ENCODE measurements at regions not wholly inside any gene's neighbourhood (a gene's known extent, or its start where the extent isn't known, plus 50 kb on each side); places are given as distances from the start of the nearest gene placed in this dataset.

GRCh38 chr4:180635281-180635680 is 1607.9 kb upstream of the TENM3 start:
- no peaks in the 10 kb centered on the region for H3K9me3 Mint-ChIP-seq (ENCODE audit: unreplicated experiment)
- no peak for TF ChIP-seq CTCF (IDR thresholded peaks at IDR 0.05; ENCODE audit: unreplicated experiment)
- no peak overlapping the region for H3K27ac Mint-ChIP-seq (ENCODE audit: low read depth, unreplicated experiment)
- peak; percentile 34 for DNase-seq (ENCODE audit: unreplicated experiment)
- H3K27me3 Mint-ChIP-seq (ENCODE audit: insufficient read depth, unreplicated experiment) = no peaks in the 10 kb centered on the region
- ChIA-PET POLR2A (no interaction called here), CTCF (interaction anchor here (1.0 kb wide), 1 partner anchor 29 kb away, joined by 4 read pairs; no protein-coding TSS in a partner anchor)
- no peak overlapping the region for H3K4me3 Mint-ChIP-seq (ENCODE audit: unreplicated experiment)
- peaks cover 5% of the 10 kb centered on the region for H3K4me1 Mint-ChIP-seq (ENCODE audit: insufficient read depth, unreplicated experiment)
- intact Hi-C loops (cut with micrococcal nuclease) = no loop called here
- BruUV-seq (replicated peaks) = no TSS peak
- H3K36me3 Mint-ChIP-seq (ENCODE audit: insufficient read depth, unreplicated experiment) = no peaks in the 10 kb centered on the region

GRCh38 chr4:180636696-180637404 is 1606.4 kb upstream of the TENM3 start:
- CTCF ChIA-PET = interaction anchor here (0.6 to 1.4 kb wide), 3 partner anchors 27 to 306 kb away, joined by 4 to 5 read pairs (median 4); no protein-coding TSS in a partner anchor
- peaks cover 5% of the 10 kb centered on the region for H3K4me1 Mint-ChIP-seq (ENCODE audit: insufficient read depth, unreplicated experiment)
- POLR2A ChIA-PET = no interaction called here
- H3K36me3 Mint-ChIP-seq (ENCODE audit: insufficient read depth, unreplicated experiment) = no peaks in the 10 kb centered on the region
- intact Hi-C loops (cut with micrococcal nuclease) = no loop called here
- no TSS peak for BruUV-seq (replicated peaks)
- no peak for TF ChIP-seq CTCF (IDR thresholded peaks at IDR 0.05; ENCODE audit: unreplicated experiment)
- peak; percentile 30 for DNase-seq (ENCODE audit: unreplicated experiment)
- H3K4me3 Mint-ChIP-seq (ENCODE audit: unreplicated experiment) = no peak overlapping the region
- no peak overlapping the region for H3K27ac Mint-ChIP-seq (ENCODE audit: low read depth, unreplicated experiment)
- H3K9me3 Mint-ChIP-seq (ENCODE audit: unreplicated experiment) = no peaks in the 10 kb centered on the region
- H3K27me3 Mint-ChIP-seq (ENCODE audit: insufficient read depth, unreplicated experiment) = no peaks in the 10 kb centered on the region

GRCh38 chr4:180637616-180638015 is 1605.6 kb upstream of the TENM3 start:
- intact Hi-C loops (cut with micrococcal nuclease) = no loop called here
- DNase-seq (ENCODE audit: unreplicated experiment) = no peak
- Mint-ChIP-seq H3K36me3 (ENCODE audit: insufficient read depth, unreplicated experiment) (no peaks in the 10 kb centered on the region), H3K9me3 (ENCODE audit: unreplicated experiment) (no peaks in the 10 kb centered on the region), H3K4me1 (ENCODE audit: insufficient read depth, unreplicated experiment) (peaks cover 5% of the 10 kb centered on the region), H3K27ac (ENCODE audit: low read depth, unreplicated experiment) (no peak overlapping the region), H3K4me3 (ENCODE audit: unreplicated experiment) (no peak overlapping the region), H3K27me3 (ENCODE audit: insufficient read depth, unreplicated experiment) (no peaks in the 10 kb centered on the region)
- TF ChIP-seq CTCF (IDR thresholded peaks at IDR 0.05; ENCODE audit: unreplicated experiment) = no peak
- ChIA-PET CTCF (interaction anchor here (0.5 to 1.4 kb wide), 4 partner anchors 28 to 1384 kb away, joined by 3 to 5 read pairs (median 4); no protein-coding TSS in a partner anchor), POLR2A (no interaction called here)
- no TSS peak for BruUV-seq (replicated peaks)

- H3K27me3 Mint-ChIP-seq (ENCODE audit: insufficient read depth, unreplicated experiment) = no peaks in the 10 kb centered on the region
- ChIA-PET CTCF (interaction anchor here (1.4 kb wide), 1 partner anchor 15 kb away, joined by 3 read pairs; no protein-coding TSS in a partner anchor), POLR2A (no interaction called here)
- H3K27ac Mint-ChIP-seq (ENCODE audit: low read depth, unreplicated experiment) = no peak overlapping the region
- no peak for TF ChIP-seq CTCF (IDR thresholded peaks at IDR 0.05; ENCODE audit: unreplicated experiment)
- peaks cover 3% of the 10 kb centered on the region for H3K4me1 Mint-ChIP-seq (ENCODE audit: insufficient read depth, unreplicated experiment)
- BruUV-seq (replicated peaks) = no TSS peak
- no peak overlapping the region for H3K4me3 Mint-ChIP-seq (ENCODE audit: unreplicated experiment)
- no peak for DNase-seq (ENCODE audit: unreplicated experiment)
- no peaks in the 10 kb centered on the region for H3K36me3 Mint-ChIP-seq (ENCODE audit: insufficient read depth, unreplicated experiment)
- intact Hi-C loops (cut with micrococcal nuclease) = loop anchor here (5.0 kb wide), 1 partner anchor 583 kb away; no protein-coding TSS in a partner anchor
- H3K9me3 Mint-ChIP-seq (ENCODE audit: unreplicated experiment) = no peaks in the 10 kb centered on the region
Observed at GRCh38 chr4:180640193-180640592, 1603.0 kb upstream of the TENM3 start.
